ENCODE measurements at regions not wholly inside any gene's neighbourhood (a gene's known extent, or its start where the extent isn't known, plus 50 kb on each side); places are given as distances from the start of the nearest gene placed in this dataset.

DNA sequence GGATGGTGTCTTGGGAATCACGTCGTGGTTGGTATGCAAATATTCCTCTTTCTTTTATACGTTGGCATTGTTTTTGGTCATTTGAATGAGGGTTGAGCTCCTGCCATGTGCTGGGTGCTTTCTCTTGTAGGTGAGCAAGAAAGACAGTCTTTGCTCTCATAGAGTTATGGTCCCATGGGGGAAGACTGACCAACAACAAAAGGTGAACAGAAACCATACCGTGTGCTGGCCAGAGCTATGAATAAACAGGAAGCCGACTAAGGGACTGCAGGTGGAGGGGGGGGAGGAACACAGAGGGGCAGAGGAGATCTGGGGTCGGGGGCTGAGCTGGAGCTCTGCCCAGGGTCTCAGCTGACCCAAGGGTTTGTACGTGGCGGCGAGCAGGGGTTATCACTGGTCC, 245.3 kb downstream of the CTTN start:
- H3K4me3 ChIP-seq (ENCODE audit: low read depth, low read length): no peak overlapping the region

DNA sequence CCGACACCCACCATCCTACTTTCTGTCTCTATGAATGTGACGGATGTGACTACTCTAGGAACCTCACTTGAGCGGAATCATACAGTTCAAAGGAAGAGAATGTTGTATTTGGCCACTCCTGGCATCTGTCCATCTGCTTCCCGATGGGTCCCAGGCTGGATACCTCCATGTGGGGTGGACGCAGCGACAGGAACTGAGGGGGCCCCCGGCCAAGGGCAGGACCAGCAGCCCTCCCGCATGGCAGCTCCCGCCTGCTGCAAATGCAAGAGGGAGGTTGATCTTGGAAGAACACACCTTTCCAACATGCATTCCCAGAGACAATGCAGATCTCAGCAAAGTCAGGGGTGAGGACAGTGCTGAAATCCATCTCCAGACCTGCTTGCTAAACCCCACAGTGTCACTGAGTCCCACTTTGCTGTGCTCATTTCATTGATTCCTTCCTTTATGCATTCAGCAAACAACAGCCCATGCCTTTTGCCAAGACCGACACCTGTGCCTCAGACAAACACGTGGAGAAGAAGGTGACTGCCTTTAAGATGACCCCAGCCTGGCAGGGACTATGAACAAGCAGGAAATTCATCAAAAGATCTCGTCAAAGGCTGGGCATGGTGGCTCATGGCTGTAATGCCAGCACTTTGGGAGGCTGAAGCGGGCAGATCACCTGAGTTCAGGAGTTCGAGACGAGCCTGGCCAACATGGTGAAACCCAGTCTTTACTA, 246.2 kb downstream of the CTTN start:
- TF ChIP-seq, protein P1, sequence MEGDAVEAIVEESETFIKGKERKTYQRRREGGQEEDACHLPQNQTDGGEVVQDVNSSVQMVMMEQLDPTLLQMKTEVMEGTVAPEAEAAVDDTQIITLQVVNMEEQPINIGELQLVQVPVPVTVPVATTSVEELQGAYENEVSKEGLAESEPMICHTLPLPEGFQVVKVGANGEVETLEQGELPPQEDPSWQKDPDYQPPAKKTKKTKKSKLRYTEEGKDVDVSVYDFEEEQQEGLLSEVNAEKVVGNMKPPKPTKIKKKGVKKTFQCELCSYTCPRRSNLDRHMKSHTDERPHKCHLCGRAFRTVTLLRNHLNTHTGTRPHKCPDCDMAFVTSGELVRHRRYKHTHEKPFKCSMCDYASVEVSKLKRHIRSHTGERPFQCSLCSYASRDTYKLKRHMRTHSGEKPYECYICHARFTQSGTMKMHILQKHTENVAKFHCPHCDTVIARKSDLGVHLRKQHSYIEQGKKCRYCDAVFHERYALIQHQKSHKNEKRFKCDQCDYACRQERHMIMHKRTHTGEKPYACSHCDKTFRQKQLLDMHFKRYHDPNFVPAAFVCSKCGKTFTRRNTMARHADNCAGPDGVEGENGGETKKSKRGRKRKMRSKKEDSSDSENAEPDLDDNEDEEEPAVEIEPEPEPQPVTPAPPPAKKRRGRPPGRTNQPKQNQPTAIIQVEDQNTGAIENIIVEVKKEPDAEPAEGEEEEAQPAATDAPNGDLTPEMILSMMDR (IDR thresholded peaks at IDR 0.05; ENCODE audit: borderline replicate concordance, insufficient read depth, low read depth, low read length): no peak
- H3K4me3 ChIP-seq (ENCODE audit: low read depth, low read length): no peak overlapping the region

More for the DNA sequence above, 245.3 kb downstream of the CTTN start:
- TF ChIP-seq, protein P1 (IDR thresholded peaks at IDR 0.05; ENCODE audit: borderline replicate concordance, insufficient read depth, low read depth, low read length): no peak

DNA sequence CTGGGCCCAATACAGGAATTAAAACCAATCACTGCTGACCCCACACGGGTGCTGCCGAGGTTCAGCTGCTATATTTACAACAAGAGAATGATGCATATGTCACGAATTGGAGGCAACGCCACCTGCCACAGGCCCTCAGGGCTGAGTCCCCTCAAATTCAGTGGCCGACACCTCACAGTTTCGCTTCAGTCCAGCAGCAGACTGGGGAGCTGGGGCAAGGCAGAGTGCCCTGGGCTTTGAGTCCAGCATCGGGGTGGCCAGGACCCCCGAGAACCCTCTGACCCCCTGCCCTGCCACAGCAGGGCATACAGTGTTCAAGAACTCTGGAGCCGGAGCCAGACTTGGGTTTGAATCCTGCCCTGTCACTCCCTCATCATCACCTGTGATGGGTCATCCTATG, 247.2 kb downstream of the CTTN start:
- TF ChIP-seq, protein P1 (IDR thresholded peaks at IDR 0.05; ENCODE audit: borderline replicate concordance, insufficient read depth, low read depth, low read length): no peak
- H3K4me3 ChIP-seq (ENCODE audit: low read depth, low read length): no peak overlapping the region

DNA sequence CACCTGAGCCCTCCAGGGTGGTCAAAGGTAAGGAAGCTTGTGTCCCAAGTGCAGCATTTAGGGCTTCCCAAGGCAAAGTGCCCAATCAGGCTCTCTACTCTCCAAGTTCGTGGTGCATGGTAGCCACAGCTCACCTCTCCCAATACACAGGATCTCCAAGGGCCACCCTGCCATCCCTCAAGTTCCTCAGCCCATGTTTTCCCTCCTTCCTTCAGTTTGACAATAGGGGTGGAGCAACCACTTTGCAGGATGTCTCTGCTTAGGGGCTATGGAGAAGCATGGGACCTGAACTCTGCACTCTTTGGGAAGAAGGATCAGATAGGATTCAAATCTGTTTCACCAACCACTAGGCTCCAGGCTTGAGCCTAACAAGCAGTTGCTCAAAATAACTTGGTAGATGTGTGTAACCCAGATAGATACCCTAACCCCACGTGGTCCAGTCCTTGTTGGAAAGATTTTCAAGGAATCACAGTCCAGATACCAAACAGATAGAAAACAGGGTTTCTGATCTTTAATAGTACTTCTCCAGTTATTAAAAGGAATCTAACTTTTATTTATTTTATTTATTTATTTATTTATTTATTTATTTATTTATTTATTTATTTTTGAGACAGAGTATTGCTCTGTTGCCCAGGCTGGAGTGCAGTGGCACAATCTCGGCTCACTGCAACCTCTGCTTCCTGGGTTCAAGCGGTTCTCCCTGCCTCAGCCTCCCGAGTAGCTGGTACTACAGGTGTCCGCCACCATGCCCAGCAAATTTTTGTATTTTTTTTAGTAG, 248.1 kb downstream of the CTTN start:
- TF ChIP-seq, protein P1 (IDR thresholded peaks at IDR 0.05; ENCODE audit: borderline replicate concordance, insufficient read depth, low read depth, low read length): no peak
- H3K4me3 ChIP-seq (ENCODE audit: low read depth, low read length): no peak overlapping the region

DNA sequence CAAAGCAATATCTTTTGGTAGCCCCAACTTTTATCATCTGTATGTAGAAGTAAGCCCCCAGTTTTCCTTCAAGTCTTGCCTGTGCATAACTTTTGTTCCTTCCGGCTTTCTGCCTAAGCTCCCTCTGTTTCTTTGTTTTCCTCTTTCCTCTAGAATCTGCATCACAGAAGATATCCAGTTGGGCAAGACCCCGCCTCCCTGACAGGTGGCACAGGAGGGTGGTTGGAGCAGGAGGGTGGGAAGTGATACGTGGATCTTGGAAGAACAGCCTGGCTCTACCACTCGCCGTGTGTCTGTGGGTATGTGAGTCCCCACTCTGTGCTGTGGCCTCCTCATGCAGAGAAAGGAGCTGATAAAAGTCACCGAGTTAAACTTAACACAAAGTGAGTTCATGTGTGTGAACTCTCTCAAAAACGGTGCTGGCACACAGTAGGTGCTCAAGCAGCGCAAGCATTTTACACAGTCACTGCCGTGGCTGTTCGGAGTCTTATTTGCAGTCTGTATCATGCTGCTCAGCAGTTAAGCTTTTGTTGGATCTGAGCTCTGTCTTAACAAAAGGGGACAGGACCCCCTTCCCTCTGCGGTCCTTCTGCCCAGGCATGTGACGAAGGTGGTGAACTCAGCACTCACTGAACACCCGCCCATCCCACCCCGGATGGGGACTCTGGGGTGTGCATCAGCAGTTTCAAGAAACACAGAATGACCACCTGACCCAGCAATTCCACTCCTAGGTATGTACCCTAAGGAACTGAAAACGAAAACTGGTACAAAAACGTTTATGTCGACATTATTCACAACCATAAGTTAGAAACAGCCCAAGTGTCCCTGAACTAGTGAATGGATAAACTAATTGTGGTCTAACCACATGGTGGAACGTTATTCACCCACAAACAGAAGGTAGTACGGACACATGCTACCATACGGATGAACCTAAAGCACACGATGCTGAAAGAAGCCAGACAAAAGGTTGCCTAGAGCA, 249.1 kb downstream of the CTTN start:
- no peak overlapping the region for H3K4me3 ChIP-seq (ENCODE audit: low read depth, low read length)
- TF ChIP-seq, protein P1 (IDR thresholded peaks at IDR 0.05; ENCODE audit: borderline replicate concordance, insufficient read depth, low read depth, low read length): no peak

DNA sequence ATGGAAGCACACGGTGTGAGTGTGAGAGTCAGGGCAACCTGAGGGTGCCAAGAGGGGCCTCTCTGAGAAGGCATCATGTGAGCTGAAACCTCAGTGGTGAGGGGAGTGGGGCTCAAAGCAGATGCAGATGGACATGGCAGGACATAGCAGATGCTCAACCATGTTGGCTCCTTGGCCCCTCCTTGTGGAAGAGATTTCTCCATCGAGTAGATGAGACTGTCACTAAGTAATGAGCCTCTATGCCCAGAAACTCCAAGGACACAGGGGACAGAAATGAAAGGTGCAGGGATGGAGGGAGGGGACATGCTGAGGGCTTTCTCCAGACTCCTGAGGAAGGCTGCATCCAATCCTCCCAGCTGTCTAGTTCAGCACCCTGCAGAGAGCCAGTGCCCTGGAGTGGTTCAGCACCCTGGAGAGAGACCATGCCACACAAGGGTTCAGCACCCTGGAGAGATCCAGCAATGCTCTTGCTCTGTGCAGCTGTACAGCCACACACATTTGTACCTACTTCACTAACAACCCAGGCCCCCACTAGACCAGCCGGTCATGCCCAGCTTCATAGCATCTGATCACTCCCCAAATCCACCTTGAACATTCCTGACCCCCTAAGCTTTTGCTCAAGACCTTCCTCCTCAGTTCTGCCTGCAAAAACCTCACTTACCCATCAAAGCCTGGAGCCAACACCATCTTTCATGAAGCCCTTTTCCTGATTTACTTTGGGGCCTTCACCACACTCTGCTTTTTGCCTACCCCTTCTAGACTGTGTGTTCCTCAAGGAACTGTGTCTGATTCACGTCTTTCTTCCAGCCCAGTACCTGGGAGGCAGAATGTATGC, 252.0 kb downstream of the CTTN start:
- no peak overlapping the region for H3K4me3 ChIP-seq (ENCODE audit: low read depth, low read length)
- TF ChIP-seq, protein P1 (IDR thresholded peaks at IDR 0.05; ENCODE audit: borderline replicate concordance, insufficient read depth, low read depth, low read length): no peak
